Right lobe of liver (tissue), 6 donors: ENCODE measurements at regions not wholly inside any gene's neighbourhood (a gene's known extent, or its start where the extent isn't known, plus 50 kb on each side); places are given as distances from the start of the nearest gene placed in this dataset.

ENCODE experiments used
- ATAC-seq, 4 donors: fragments of 200-7000 bp; cut with Tn5 transposase; one replicate each; pipeline ENCODE4 v1.9.1; 2020; ENCODE audit warnings: mild to moderate bottlenecking in 4 of 4, moderate library complexity in 4 of 4
- DNase-seq, 3 donors: peaks; one replicate each; pipeline ENCODE4 v3.0.0-alpha.2; 2020
- H3K27ac ChIP-seq, 3 donors: fragments of 200-600 bp; one replicate each; pipeline ENCODE4 v1.8.0; 2022
- H3K27me3 ChIP-seq, 2 donors: fragments of 200-600 bp; one replicate each; pipeline ENCODE4 v1.8.0; 2022
- H3K36me3 ChIP-seq, 4 donors: fragments of 200-600 bp; sonication (generic) in 1 of 4; one replicate each; pipeline versions ENCODE4 v1.5.1 to v1.8.0; 2017 to 2022; ENCODE audit warnings: control low read depth in 1 of 4
- H3K4me1 ChIP-seq, 4 donors: fragments of 200-600 bp; sonication (generic) in 1 of 4; one replicate each; pipeline versions ENCODE4 v1.5.1 to v1.8.0; 2017 to 2022; ENCODE audit warnings: control low read depth in 1 of 4
- H3K4me3 ChIP-seq, 3 donors: fragments of 200-600 bp; one replicate each; pipeline ENCODE4 v1.8.0; 2022
- H3K9me3 ChIP-seq, 4 donors: fragments of 200-600 bp; sonication (generic) in 1 of 4; one replicate each; pipeline versions ENCODE4 v1.5.1 to v1.8.0; 2017 to 2022; ENCODE audit warnings: control low read depth in 1 of 4
- POLR2A ChIP-seq: fragments of 450-650 bp; IDR thresholded peaks from one replicate; pipeline ENCODE4 v1.6.1; 2017; ENCODE audit warnings: antibody characterized with exemption, mild to moderate bottlenecking
- WGBS: methylation state at CpG from one replicate; pipeline ENCODE4 v1.1.6; 2018; ENCODE audit warnings: low coverage, low lambda C conversion rate; ENCODE audit not compliant: insufficient coverage; ENCODE audit errors: missing lambda C conversion rate; 5-methylcytosine and 5-hydroxymethylcytosine counted together
- intact Hi-C, 2 donors: fragments of 100-400 bp; cut with DNase I; formaldehyde crosslinking; loops; one replicate each; pipeline versions ENCODE4 v1.11.2 to v1.14.1; 2022
- TF ChIP-seq, protein P1 (sequence below), 4 donors: fragments of 200-600 bp in 3 of 4; fragments of 450-650 bp in 1 of 4; IDR thresholded peaks; one replicate each; pipeline versions ENCODE4 v1.5.1 to v1.8.0; 2016 to 2022; ENCODE audit warnings: antibody characterized with exemption in 4 of 4, mild to moderate bottlenecking in 2 of 4
- donor health status: DM: no; HTN: yes; CAD: no.
- donor health status: DM: no; HTN: no; CAD: no.
- donor health status: DM: no; HTN: no; CAD: no.
- donor health status: DM: no; HTN: yes; CAD: no.
- donor health status: DM: no; HTN: yes; CAD: no.

DNA sequence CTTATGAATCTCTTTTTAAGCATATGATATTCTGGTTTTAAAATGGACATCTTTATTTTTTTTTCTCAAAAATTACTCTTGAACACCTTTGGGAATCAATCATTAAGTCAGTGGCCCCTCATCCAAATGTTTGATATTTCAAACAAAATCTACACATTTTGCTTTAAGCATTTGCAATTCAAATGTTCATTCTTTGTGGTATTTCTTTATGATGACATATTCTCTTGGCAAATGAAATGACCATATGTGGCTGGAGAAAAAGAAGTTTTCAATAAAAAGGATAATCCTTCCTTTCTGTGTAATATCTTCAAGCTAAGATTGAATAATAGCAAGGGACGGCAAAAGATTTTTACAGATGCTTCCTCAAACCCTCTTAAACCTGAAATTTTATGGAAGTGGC, 420.8 kb downstream of the MTRR start:
- H3K4me3 ChIP-seq = no peak overlapping the region
- WGBS = 29% methylated on average over 1 of the region's 1 CpG
- H3K27ac ChIP-seq = no peak overlapping the region
- ATAC-seq (no peak), DNase-seq (no peak)
- no peaks in the 10 kb centered on the region for H3K9me3 ChIP-seq
- no peaks in the 10 kb centered on the region for H3K36me3 ChIP-seq
- H3K4me1 ChIP-seq = no peaks in the 10 kb centered on the region
- H3K27me3 ChIP-seq = no peaks in the 10 kb centered on the region
- intact Hi-C loops = no loop called here
- TF ChIP-seq POLR2A = no peak
- TF ChIP-seq, protein P1, sequence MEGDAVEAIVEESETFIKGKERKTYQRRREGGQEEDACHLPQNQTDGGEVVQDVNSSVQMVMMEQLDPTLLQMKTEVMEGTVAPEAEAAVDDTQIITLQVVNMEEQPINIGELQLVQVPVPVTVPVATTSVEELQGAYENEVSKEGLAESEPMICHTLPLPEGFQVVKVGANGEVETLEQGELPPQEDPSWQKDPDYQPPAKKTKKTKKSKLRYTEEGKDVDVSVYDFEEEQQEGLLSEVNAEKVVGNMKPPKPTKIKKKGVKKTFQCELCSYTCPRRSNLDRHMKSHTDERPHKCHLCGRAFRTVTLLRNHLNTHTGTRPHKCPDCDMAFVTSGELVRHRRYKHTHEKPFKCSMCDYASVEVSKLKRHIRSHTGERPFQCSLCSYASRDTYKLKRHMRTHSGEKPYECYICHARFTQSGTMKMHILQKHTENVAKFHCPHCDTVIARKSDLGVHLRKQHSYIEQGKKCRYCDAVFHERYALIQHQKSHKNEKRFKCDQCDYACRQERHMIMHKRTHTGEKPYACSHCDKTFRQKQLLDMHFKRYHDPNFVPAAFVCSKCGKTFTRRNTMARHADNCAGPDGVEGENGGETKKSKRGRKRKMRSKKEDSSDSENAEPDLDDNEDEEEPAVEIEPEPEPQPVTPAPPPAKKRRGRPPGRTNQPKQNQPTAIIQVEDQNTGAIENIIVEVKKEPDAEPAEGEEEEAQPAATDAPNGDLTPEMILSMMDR (IDR thresholded peaks at IDR 0.05) = no peak

DNA sequence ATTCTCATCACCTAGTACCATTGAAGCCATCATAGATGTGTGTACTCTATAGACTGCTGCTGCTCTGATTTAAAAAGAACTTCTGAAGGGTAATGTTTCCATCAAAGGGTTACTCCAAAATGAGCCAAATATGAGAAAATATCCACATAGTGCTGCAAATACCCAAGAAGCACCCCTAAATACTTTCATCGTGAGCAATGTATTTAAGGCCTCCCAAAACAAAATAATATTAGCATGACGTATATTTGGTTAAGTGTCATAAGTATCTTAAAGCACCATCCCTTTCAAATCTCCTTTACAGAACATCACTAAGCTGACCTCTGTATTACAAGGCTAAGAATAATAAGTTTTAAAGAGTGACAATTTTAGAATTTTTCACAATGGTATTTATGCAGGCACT, 421.8 kb downstream of the MTRR start:
- TF ChIP-seq POLR2A = no peak
- TF ChIP-seq, protein P1 (IDR thresholded peaks at IDR 0.05) = no peak
- ATAC-seq = no peak
- no peak for DNase-seq
- 60% methylated on average over 2 of the region's 2 CpGs for WGBS
- H3K36me3 ChIP-seq = no peaks in the 10 kb centered on the region
- intact Hi-C loops = no loop called here
- H3K4me3 ChIP-seq = no peak overlapping the region
- H3K27me3 ChIP-seq = no peaks in the 10 kb centered on the region
- H3K4me1 ChIP-seq = no peaks in the 10 kb centered on the region
- H3K9me3 ChIP-seq = no peaks in the 10 kb centered on the region
- no peak overlapping the region for H3K27ac ChIP-seq

DNA sequence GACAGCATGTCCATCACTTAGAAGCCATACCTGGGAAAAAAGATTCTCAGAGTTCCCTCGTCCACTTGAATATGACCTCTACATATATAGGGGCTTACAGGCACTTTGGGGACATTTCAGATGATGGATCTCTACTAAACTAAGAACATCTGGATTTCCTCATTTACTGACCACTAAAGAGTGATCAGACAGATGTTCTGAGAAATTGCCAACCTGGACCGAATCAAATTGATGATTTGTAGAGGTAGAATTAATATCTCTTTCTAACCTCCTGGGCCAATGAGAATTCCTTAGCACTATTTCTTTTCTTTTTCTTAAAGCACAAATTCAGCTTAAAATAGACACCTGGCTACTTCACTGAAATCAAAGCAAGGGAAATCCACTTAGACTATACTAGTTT, 422.7 kb downstream of the MTRR start:
- WGBS = 29% methylated on average over 2 of the region's 2 CpGs
- Histone ChIP-seq H3K36me3 (no peaks in the 10 kb centered on the region), H3K4me1 (no peaks in the 10 kb centered on the region), H3K27me3 (no peaks in the 10 kb centered on the region), H3K27ac (no peak overlapping the region), H3K4me3 (no peak overlapping the region), H3K9me3 (no peaks in the 10 kb centered on the region)
- DNase-seq (no peak), ATAC-seq (no peak)
- intact Hi-C loops = no loop called here
- no peak for TF ChIP-seq POLR2A

DNA sequence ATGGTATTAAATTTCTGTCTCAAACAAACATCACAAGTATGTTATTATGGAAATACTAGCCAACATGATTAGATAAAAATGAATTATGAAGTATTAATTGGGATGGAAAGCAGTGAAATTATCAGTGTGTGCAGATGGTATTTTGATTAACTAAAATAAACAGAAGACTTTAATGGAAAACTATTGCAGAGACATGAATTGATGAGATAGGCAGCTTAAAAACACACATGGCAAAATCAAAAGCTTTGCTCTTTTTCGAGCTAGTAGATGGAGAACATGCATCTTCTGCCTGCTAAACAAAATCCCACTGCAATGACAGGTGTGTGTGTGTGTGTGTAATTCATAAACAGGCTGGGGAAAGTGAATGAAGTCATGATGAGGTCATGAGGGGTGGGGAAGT, 426.2 kb downstream of the MTRR start:
- no peaks in the 10 kb centered on the region for H3K36me3 ChIP-seq
- H3K27ac ChIP-seq = no peak overlapping the region
- 19% methylated on average over 1 of the region's 1 CpG for WGBS
- intact Hi-C loops = no loop called here
- no peak for TF ChIP-seq POLR2A
- TF ChIP-seq, protein P1 (IDR thresholded peaks at IDR 0.05) = no peak
- no peak overlapping the region for H3K4me3 ChIP-seq
- ATAC-seq = no peak
- no peak for DNase-seq
- no peaks in the 10 kb centered on the region for H3K9me3 ChIP-seq
- H3K27me3 ChIP-seq = no peaks in the 10 kb centered on the region
- no peaks in the 10 kb centered on the region for H3K4me1 ChIP-seq

DNA sequence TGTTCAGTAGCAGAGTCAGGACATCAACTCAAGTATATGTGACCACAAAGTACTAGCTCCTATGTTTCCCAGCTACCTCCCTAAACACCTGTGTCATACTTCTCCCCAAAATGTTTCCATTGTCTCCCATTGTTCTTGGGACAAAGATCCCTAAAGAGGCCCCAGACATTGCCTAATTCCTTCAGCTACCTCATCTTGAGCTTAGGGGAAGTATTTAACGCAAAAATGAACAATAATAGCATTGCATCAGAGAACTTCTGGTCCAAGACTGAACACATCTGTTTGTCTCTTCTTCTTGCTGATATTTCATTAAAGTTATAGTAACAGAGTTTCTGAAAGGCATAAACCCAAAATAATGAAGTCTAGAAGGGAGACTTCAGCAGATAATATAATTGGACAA, 430.8 kb downstream of the MTRR start:
- Histone ChIP-seq H3K36me3 (no peaks in the 10 kb centered on the region), H3K27ac (no peak overlapping the region), H3K4me3 (no peak overlapping the region), H3K27me3 (no peaks in the 10 kb centered on the region), H3K4me1 (no peaks in the 10 kb centered on the region), H3K9me3 (no peaks in the 10 kb centered on the region)
- intact Hi-C loops = no loop called here
- no peak for DNase-seq
- ATAC-seq = no peak
- 50% methylated on average over 1 of the region's 1 CpG for WGBS
- TF ChIP-seq, protein P1 (IDR thresholded peaks at IDR 0.05) = no peak
- TF ChIP-seq POLR2A = no peak
